Posterior vena cava (tissue), 2 donors: ENCODE measurements at regions not wholly inside any gene's neighbourhood (a gene's known extent, or its start where the extent isn't known, plus 50 kb on each side); places are given as distances from the start of the nearest gene placed in this dataset.

Source experiments
- DNase-seq: peaks from one replicate; pipeline ENCODE4 v3.0.0-alpha.2; 2020; ENCODE audit warnings: low spot score
- intact Hi-C, 2 donors: fragments of 100-400 bp; cut with DNase I; formaldehyde crosslinking; loops; one replicate each; pipeline versions ENCODE4 v1.14.1 to v1.14.2; 2022 to 2023
- donor health status: DM: yes; HTN: yes; CAD: no.
- donor health status: DM: yes; HTN: yes; CAD: no.

DNA sequence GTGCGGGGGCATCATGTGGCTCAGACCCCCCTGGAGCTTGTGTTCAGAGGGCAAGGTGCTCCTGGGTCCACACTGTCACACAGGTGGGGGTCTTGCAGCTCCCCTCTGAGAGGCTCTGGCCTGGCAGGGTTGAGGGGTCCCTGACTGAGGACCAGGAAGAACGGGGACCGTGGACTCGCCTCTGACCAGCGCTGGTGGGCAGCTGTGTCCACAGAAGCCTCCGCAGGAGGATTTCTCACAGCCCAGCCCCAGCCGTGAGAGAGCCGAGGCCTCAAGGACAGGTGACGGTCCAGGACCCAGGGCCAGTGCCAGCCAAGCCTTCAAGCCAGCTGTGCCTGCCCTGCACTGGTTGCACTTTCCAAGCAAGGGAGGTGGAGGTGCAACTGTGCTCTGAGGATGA lies 63.5 kb upstream of the TTC34 start:
- DNase-seq: no peak
- intact Hi-C loops: no loop called here

- intact Hi-C loops: no loop called here
- DNase-seq: no peak
Observed at GRCh38 chr1:2865571-2866421, 64.3 kb upstream of the TTC34 start.

- intact Hi-C loops: no loop called here
- DNase-seq: no peak
Observed at GRCh38 chr1:2866422-2867086, 65.1 kb upstream of the TTC34 start.

- intact Hi-C loops: no loop called here
- DNase-seq: no peak
Observed at GRCh38 chr1:2867087-2867425, 65.6 kb upstream of the TTC34 start.

DNA sequence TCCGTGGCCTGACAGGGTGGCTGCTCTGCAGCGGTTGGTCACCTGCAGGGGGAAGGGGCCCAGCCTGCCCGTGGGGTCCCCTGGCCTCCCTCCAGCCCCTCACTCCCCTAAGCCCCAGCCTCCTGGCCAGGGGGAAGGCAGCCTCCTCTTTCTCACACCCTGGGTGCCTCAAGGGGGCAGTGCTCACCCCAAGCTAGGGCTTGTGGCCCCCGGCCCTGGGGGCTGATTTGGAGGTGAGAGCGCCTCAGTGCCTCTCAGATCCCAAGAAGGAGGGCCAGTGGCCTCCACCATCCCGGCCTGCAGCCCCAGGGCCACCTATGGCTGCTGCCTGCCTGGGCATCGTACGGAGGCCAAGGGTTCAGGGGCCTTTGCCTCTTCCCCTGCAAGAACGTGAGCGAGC lies 66.4 kb upstream of the TTC34 start:
- no peak for DNase-seq
- intact Hi-C loops: no loop called here

DNA sequence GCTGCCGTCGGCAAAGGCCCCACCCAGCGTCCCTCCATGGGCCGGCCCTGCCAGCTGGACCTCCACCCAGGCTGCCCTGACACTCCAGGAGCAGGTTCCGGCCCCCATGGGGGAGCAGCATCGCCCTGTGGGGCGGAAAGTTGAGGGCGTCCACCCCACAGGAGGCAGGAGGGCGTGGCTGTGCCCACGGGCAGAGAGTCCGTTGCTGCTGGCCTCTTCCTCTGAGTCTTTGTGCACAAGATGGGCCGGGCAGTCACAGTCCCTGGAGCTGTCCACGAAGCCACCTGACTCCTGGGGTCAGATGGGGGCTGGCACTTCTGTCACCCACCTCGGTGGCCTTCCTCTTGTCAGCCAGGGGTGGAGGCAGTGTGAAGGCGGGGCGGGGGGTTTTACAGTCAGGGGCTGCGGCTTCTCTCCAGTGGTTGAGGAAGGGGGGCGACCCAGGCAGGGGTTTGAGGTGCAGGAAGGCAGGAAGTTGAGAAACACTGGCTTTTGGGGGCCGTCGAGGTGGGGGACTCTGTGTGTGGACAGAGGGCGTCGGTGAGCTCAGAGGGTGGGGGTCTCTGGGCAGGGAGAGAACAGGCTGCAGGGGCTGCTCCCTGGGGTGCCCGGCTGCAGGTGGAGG lies 67.2 kb upstream of the TTC34 start:
- DNase-seq: no peak
- intact Hi-C loops: no loop called here

- intact Hi-C loops: loop anchor here (5.0 to 10.0 kb wide), 2 partner anchors 553 to 1546 kb away; no protein-coding TSS in a partner anchor
- no peak for DNase-seq
Observed at GRCh38 chr1:2871246-2871815, 69.8 kb upstream of the TTC34 start.

DNA sequence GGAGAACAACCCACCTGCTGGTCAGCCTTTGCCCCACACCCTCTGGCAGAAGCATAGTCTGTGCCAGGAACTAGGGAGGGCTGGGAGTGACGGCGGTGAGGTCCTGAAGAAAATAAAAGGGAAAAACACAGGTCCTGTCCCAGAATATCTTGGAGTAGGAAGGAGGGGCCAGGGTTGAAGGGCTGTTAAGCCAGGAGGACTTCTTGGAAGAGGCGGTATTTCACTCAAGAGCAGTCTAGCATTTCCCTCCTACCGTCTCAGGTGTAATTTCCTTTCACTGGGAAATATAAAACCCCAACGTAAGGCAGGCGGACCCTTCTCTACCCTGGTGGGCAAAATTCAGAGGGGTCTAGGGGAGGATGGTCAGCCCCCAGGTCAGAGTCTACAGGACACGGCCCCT lies 72.7 kb upstream of the TTC34 start:
- DNase-seq: no peak

GRCh38 chr1:2874607-2875480 lies 73.4 kb upstream of the TTC34 start:
- no peak for DNase-seq
- intact Hi-C loops: loop anchor here (5.0 to 10.0 kb wide), 2 partner anchors 550 to 1542 kb away; no protein-coding TSS in a partner anchor

More for the DNA sequence above, 72.7 kb upstream of the TTC34 start:
- intact Hi-C loops: loop anchor here (5.0 to 10.0 kb wide), 2 partner anchors 551 to 1543 kb away; no protein-coding TSS in a partner anchor

GRCh38 chr1:2875707-2876561 lies 74.4 kb upstream of the TTC34 start:
- intact Hi-C loops: loop anchor here (10.0 kb wide), 1 partner anchor 549 kb away; no protein-coding TSS in a partner anchor
- DNase-seq: no peak

DNA sequence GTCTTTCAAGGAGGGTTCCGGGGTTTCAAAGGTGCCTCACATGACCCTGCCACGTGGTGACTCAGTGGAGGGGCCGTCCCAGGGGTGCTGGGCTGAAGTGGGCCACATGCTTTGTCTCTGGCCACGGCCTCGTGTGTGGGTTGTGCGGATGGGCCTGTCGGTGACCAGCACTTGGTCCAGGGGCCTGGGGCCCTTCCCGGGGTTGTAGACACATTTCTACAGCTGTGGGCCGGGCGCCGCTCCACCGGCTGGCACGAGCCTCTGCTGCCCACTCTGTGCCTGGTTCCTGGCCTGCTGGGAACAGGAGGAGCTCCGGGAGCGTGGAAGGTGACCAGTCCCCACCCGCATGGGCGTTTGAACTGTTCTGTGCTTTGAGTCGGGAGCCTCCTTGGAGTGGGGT lies 75.4 kb upstream of the TTC34 start:
- DNase-seq: no peak
- intact Hi-C loops: loop anchor here (10.0 kb wide), 1 partner anchor 548 kb away; no protein-coding TSS in a partner anchor

- intact Hi-C loops: loop anchor here (10.0 kb wide), 1 partner anchor 547 kb away; no protein-coding TSS in a partner anchor
- DNase-seq: no peak
Observed at GRCh38 chr1:2877391-2877790, 75.9 kb upstream of the TTC34 start.

GRCh38 chr1:2878591-2878990 lies 77.1 kb upstream of the TTC34 start:
- DNase-seq: no peak
- intact Hi-C loops: loop anchor here (10.0 kb wide), 1 partner anchor 546 kb away; no protein-coding TSS in a partner anchor

GRCh38 chr1:2879026-2879425 lies 77.5 kb upstream of the TTC34 start:
- intact Hi-C loops: loop anchor here (10.0 kb wide), 1 partner anchor 546 kb away; no protein-coding TSS in a partner anchor

GRCh38 chr1:2879591-2879990 lies 78.1 kb upstream of the TTC34 start:
- DNase-seq: no peak
- intact Hi-C loops: loop anchor here (10.0 kb wide), 1 partner anchor 545 kb away; no protein-coding TSS in a partner anchor

More at GRCh38 chr1:2879026-2879425, 77.5 kb upstream of the TTC34 start:
- DNase-seq: no peak

DNA sequence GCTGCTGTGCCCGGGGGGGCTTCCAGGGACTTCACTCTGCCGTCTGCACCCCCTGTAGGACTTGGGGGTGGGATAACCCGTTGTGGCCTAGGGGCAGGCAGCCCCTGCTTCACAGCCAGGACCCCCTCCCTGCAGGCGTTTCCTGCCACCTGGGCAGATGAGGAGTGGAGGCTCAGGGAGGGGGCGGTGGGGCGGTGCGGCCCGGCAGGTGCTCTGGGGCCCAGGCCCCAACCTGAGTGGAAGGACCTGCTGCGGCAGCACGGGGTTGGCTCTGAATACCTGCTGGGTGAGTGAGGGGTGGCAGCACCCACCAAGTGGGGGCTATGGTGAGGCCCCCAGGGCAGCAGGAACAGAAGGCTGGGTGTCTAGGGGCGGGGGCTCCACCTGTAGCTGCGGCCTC lies 78.6 kb upstream of the TTC34 start:
- no peak for DNase-seq
- intact Hi-C loops: no loop called here

GRCh38 chr1:2880812-2881295 lies 79.4 kb upstream of the TTC34 start:
- no peak for DNase-seq
- intact Hi-C loops: no loop called here

- DNase-seq: no peak
- intact Hi-C loops: no loop called here
Observed at GRCh38 chr1:2881556-2881955, 80.1 kb upstream of the TTC34 start.
